GM21423 (cell line): ENCODE measurements at regions not wholly inside any gene's neighbourhood (a gene's known extent, or its start where the extent isn't known, plus 50 kb on each side); places are given as distances from the start of the nearest gene placed in this dataset.

Experiments used
- ATAC-seq: cut with Tn5 transposase; IDR thresholded peaks from one replicate; pipeline ENCODE4 v1.9.1; 2021; ENCODE audit warnings: mild to moderate bottlenecking, moderate library complexity; ENCODE audit not compliant: unreplicated experiment

DNA sequence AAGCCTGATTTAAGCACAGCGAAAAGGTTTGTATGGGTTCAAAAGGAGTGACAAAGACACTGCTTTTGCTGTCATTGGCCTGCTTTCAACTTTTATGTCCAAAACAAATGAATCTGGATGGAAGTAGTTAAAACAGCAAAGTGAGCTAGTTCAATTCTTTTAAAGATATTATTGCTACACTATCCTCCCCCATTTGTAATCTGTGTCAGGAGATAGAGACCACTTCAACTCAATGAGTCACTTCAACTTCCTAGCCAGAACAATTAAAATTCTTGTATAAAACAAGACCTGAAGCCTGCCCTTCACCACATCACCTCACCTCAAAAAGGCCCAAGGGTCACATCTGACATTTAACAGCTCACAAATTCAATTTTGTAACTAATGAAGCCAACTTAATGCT, 364.1 kb upstream of the LYPLAL1 start:
- ATAC-seq = no peak

DNA sequence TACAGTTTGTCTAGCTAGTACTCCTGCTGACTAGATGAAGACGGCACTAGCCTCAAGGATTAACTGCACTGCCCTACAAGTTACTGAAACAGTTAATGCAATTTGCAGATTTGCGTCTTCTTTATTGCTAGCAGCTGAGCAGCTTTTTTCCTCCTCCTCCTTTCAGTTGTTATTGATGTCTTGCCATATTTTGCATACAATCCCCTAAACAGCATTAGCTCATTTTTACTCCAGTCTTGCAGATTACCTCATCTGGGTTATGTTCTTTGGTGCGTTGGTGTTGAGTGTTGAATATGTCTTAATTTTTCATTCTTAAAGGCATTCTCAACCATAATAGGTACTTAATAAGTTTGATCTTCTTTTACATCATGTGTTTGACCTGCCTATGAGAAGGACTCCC, 363.4 kb upstream of the LYPLAL1 start:
- no peak for ATAC-seq

DNA sequence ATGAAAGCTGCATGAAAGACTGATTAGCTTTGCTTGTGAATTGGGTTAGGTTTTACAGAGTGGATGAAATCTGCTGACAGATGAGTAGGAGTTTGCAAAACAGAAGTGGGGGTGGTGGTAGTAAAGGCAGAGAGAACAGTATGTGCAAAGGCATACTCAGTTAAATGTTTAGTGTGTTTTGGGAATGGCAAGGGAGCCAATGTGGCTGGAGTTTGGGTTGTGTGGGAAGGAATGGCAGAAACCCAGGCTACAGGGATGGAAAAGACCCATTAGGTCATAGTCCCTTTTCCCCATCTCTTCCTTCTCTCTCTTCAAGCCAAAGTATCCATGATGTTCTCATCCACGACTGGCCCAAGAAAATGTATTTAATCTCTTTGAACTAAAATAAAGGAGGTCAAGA, 362.2 kb upstream of the LYPLAL1 start:
- no peak for ATAC-seq

DNA sequence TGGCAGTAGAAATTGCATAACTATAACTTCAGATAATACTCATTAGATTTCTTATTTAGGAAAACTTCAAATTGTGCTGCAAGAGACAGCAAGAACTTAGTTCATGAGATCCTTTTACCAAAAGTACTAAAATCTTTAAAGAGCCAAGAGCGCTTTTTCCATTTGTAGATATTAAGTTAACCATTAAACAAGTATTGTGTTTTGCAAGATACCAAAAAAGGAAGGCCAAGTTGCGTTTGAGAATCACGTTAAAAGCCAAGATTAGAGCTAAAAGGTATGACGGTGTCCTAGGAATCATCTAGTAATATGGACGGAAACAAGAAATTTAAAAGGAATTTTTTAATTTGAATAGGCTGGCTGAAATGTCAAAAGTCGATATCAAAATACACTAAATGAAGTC, 361.3 kb upstream of the LYPLAL1 start:
- ATAC-seq = no peak

DNA sequence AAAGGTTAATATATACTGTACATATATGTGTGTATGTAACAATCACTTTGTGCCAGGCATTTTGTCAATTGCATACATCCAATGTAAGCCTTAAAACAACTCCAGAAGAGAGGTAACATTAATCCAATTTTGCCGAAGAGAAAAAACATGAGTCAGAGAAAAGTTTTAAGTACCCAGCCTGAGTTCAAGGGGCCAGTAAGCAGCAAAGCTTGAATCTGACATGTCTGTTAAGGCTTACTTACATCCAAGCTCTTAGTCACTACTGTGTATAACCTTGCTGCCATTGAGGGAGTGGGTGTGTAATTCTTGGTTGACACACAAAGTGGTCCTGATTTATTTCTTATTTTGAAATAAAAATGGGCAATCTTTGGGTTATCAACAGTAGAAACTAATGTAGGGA, 360.4 kb upstream of the LYPLAL1 start:
- no peak for ATAC-seq

DNA sequence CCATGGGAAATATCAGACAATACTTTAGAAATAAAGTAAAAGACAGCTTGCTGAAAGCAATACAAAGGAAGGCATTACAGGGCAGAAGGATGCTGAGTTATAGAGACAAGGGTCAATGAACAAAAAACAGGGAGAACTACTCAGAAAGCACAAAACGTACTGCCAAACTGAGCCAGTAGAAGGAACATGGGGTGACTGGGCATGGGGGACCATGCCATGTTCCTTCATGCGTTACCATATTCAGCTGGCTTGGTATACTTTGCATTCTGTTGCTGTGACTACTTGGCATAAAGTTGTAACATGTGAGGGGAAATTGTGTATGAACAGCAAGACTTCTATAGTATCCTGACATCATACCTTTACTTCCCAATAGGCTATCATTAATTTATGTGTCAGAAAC, 358.6 kb upstream of the LYPLAL1 start:
- no peak for ATAC-seq

DNA sequence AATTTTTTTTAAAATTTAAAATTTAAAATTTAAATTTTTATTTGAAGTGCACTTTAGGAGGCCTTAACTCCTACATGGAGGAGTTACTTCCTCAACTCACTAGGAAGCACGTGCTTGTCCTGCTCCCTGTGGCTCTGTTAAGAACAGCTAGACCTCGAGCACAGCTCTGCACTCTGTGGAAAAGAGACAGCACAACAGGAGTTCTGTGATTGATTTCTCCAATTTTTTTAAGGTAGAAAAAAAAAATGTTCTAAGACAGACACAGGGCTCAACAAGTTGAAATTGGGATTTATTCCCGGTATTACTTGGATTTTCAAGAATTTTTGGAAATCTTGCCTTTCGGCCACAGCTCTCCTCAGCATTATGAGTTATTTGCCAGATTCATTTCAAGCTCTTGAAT, 356.6 kb upstream of the LYPLAL1 start:
- ATAC-seq = no peak

DNA sequence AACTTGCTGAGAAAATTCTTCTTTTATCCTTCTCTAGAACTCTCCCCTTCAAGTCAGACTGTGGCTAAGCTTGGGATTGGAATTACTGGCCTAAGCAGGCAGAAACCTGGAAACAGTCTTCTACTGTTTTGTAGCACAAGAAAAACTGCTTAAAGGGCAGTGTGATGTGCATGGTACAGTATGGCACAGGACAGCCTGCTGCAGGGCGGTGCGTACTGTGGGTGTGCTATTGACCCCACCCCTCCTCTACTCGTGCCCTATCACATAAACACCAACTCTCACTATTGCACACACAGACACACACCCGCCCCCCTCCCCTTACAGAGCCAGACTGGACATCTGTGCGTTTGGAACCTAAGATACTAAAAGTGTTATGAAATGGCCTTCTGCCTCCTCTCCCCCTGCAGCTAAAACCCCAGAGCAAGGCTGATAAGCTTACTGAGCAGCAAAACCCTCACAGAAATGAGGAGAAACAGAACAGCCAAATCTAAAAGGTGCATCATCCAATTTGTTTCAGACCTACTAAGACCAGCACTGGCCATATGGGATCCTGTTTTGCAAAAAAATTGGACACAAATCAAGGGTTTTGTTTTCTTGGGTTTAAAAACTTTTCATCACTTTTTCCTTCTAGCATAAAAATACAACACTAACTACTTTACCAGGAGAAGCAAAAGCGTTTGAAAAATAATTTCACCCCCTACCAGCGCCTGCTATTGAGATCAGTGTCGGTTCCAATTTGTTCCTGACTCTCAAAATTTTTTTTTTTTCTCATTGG, 355.8 kb upstream of the LYPLAL1 start:
- ATAC-seq = no peak

DNA sequence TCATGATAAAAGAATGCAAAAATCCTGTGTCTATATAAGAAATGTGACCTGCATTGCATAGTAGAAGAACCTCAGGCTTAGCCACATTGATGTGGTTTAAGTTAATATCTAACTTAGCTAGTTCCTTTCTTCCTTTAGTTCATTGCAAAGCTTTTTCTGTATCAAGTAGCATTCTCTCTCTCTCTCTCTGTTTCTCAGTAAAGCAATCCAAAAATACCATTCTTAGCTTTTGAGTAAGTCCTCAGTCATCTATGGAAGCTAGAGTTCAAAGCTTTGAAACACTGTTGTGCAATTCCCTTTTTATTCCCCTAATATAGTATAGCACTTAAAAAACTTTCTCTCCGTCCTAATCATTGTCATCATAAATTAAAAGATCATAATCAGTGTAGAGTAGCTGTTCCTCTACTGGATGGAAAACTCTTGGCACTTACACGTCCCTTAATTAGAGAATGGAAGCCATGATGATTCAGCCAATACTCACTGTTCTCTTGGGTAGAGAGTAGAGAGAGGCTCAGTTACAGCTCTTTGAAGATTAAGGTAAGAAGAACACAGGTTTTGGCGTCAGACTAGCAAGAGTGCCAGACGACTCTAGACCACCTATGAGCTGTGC, 350.3 kb upstream of the LYPLAL1 start:
- ATAC-seq = peak; percentile 91

DNA sequence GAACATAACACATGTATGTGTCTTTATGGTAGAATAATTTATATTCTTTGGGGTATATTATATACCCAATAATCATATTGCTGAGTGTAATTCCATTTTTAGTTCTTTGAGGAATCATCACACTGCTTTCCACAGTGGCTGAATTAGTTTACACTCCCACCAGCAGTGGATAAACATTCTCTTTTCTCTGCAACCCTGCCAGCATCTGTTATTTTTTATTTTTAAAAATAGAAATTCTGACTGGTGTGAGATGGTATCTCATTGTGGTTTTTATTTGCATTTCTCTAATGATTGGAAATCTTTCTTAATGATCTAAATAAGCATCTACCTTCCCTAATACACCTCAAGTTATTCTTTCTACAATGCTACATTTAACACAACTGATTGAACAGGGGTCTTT, 346.2 kb upstream of the LYPLAL1 start:
- ATAC-seq = no peak

DNA sequence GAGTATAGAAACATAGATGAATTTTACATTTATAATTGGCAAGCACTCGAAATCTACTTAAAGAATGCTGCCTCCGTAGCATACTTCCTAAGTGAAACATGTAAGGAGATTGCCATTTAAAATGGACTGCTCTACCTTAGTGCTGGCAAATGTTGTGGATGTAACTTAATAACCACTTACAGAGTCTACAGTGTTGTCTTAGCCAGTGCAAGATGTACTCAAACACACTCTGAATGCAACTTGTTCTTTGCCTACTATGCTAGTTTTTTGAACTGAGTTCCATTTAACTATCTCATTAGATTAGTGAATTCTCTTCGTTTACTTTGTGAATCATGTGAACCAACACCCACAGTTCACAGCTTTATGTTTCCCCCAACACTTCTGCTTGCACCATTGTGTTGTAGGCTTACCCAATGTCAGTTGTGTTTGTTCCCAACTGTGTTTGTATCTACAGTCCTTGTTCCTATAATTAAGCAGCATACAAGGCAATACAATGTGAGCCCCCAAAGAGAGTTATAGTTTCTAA, 345.5 kb upstream of the LYPLAL1 start:
- ATAC-seq = no peak

DNA sequence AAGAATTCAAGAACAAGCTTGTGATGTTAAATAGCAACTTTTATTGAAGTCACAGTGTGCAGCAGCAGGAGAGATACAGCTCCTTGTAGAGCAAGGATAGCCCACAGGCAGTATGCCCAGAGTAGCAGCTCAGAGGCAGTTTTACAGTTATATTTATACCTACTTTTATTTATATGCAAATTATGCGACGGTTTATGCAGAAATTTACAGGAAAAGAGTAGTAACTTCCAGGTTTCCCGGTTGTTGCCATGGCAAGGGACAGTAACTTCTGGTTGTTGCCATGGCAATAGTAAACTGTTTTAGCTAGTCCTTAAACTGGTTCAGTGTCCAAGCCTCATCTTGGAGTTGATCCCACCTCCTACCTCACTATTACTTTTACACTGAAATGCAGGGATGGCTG, 344.6 kb upstream of the LYPLAL1 start:
- ATAC-seq = no peak

DNA sequence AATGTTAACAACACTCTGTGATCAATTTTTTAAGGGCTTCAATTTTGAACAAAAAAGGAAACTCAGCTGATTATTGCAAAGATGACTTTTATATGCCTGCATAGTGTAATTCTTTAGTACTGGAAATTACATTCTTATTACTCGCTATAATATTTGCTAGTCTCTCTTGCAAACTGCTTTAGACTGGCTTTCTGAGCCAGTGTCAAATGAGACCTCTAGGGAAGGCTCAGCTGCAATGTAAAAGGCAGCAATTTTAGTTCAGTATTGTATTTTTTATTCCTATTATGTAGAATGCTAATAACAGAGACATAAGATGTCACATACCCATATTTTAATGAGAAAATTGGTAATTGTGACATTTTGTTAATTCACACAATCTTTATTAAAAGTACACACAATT, 338.1 kb upstream of the LYPLAL1 start:
- no peak for ATAC-seq

DNA sequence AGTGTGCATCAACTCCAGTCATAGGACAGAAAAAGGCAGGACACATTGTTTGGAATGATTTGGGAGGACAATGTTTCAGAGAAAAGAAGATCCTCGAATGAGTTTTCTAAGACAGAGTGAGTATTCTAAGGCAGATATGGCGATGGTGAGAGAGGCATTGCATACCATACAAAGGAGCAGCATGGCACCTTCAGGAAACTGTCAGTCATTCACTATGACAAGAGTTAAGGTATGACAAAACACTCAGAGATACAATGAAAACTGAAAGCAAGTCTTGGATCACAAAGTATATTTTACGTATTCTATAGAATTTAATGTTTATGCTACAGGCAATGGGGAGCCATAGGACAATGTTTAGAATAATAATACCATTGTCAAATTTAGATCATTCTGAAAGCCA, 337.4 kb upstream of the LYPLAL1 start:
- no peak for ATAC-seq

DNA sequence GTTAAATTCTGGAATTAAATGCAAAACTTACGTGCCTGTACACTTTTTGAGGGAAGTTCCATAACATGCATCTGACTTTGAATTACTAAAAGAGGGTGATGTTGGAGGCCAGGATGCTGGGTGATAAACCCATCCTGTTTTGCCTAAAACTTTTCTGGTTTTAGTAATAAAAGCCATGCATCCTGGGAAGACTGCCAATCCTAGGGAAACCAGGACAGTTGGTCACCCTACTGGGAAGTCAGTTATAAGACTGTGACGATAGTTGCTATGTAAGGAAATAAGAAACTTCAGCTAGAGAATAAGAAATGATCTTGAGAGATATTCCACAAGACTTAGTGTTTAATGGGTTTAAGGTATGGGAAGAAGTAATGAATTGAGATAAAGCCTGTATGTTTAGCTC, 336.6 kb upstream of the LYPLAL1 start:
- ATAC-seq = no peak

DNA sequence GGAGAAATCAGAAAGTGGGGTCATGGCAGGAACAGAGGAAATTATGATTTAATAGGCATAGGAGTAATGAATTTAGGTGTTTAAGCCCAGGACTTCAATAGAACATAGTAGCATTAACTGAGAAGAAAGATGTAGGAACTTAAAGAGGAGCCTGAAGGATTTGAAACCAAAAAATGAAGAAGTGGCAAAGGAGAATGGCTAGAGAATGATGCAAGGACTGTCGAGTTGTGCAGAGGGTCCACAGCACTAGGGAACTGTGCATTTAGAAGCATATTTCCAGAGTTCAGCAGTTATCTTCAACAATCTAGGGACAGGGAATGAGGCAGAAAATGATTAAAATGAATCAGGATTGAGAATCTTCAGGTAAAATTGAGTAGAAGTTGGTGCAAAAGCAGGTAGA, 328.1 kb upstream of the LYPLAL1 start:
- ATAC-seq = no peak

DNA sequence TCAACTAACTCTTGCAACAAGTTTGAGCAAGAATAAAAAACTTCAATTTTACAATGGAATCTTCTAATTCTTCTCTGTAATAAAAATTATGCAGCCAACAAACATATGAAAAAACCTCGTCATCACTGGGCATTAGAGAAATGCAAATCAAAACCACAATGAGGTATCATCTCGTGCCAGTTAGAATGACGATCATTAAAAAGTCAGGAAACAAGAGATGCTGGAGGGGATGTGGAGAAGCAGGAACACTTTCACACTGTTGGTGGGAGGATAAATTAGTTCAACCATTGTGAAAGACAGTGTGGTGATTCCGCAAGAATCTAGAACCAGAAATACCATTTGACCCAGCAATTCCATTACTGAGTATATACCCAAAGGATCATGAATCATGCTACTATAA, 327.5 kb upstream of the LYPLAL1 start:
- ATAC-seq = no peak

DNA sequence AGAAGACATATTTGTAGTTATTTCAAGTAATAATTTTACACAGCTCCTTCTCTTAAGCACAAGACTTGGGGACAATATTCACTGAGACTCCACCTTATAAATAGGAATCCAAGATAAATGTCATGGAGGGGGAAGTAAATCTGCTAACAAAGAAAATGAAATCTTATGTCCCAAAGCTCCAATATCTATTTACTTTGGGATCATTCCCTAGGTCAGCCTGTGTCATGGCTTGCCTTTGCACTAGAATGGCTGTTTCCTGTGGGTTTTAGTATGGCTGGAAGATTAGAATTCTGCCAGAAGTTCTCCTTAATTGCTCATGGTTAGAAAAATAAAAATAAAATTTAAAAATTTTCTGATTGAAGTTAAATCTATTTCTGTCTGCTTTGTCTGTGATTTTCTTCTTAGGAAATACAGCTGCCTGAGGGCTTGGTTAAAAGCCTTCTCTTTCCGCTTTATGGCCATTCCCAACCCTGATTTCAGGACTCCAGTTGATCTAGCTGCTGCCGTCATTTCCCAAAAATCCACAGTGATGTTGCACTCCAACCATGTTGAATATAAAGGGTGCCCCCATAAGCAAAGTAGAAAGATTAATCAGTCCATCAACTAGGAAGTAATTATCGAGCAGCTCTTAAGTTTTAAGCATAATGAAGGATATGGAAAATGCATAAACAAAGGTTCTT, 326.4 kb upstream of the LYPLAL1 start:
- no peak for ATAC-seq

DNA sequence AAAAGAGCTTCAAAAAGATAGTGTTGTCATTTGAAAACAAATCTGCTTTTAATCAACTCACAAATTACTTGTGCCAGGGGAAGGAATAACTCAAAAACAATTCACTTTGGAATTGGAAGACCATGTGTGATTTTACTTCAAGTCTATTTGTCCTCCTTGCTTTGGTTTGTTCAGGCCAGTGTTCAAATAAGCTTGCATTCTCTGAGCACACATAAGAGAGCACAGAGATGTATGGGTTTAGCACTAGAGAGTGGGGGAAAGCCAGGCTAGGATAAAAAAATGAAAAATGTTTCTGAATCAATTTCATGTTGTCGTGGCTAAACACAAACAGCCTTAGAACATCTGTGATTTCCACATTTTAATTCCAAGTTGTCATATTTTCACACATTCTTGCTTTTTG, 325.7 kb upstream of the LYPLAL1 start:
- ATAC-seq = no peak

DNA sequence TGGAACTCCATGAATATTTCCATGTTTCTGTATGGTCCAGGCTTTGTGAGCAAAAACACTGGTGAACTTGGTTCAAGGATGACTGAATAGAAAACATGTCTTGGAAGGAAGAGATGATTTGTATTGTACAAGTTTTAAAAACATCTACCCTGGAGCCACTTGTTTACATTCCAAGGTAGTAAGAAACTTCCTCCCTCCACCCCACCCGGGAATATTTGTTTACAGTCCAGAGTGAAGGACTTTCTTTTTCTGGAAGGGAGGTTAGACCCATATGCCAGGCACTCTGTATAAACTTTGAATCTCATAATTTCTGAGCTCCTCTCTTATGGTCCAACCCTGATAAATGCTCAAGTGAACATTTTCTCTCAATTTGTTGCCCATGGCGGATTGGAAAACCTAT, 323.3 kb upstream of the LYPLAL1 start:
- ATAC-seq = no peak

DNA sequence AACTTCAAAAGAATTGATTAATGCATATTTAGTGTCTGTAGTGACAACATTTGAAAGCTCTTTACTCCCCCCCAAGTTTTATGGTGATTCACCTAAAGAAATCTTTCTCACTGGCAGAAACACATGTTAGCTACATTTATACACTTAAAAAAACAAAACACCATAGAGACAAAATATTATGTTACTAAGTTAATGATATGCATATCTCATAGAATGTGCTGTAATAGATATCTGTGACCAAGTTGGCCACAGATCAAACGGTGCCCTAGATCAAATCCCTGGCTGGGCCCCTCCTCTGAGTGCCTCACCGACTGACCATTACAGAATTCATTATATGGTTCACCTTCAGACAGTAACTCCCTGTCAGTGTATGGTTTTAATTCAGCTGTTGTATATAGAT, 322.1 kb upstream of the LYPLAL1 start:
- ATAC-seq = no peak

DNA sequence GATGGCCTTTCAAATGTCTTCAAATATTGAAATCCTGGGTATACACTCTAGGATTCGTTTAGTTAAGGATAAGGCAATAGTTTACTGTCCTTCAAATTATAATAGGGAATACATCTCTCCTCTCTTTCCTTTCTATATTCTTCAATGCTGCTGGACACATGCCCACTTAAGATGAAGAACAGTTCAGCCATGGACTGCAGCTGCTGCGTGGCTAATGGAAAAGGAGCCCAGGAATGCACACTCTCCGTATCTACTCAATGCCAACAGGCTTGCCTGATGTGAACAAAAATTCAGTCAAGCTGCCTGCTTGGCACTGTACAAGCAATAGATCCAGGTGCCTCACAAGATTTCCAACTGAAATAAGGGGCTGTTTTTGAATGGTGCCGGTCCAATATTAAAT, 321.2 kb upstream of the LYPLAL1 start:
- ATAC-seq = no peak
